HG03457 (cell line): ENCODE measurements at regions not wholly inside any gene's neighbourhood (a gene's known extent, or its start where the extent isn't known, plus 50 kb on each side); places are given as distances from the start of the nearest gene placed in this dataset.
"Not testable (repeated sequence)": the region's sequence is repeated elsewhere in the genome, so short reads cannot be mapped to it uniquely, and the experiment has no call there.

ENCODE experiments used
- ATAC-seq: cut with Tn5 transposase; IDR thresholded peaks from one replicate; pipeline ENCODE4 v1.9.1; 2021; ENCODE audit warnings: moderate number of reproducible peaks; ENCODE audit not compliant: unreplicated experiment

DNA sequence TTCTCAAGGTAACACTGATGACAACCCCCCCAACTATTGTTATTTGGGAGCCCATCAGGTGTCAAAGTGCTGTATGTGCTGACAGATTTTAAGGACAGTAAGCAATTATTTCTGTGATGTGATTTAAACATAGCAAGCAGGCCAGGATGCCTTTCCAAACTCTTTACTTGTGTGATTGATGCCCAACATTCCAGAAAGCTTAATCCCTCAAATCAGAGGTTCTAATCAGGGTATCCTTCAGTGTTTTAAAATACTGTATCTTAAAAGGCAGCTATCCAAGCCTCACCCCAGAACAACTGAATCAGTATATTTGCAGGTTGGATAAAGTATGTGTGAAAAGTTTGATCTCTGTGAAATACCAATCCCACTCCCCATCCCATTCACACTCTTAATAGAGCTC, 119.7 kb downstream of the GASK1B start:
- ATAC-seq = no peak

DNA sequence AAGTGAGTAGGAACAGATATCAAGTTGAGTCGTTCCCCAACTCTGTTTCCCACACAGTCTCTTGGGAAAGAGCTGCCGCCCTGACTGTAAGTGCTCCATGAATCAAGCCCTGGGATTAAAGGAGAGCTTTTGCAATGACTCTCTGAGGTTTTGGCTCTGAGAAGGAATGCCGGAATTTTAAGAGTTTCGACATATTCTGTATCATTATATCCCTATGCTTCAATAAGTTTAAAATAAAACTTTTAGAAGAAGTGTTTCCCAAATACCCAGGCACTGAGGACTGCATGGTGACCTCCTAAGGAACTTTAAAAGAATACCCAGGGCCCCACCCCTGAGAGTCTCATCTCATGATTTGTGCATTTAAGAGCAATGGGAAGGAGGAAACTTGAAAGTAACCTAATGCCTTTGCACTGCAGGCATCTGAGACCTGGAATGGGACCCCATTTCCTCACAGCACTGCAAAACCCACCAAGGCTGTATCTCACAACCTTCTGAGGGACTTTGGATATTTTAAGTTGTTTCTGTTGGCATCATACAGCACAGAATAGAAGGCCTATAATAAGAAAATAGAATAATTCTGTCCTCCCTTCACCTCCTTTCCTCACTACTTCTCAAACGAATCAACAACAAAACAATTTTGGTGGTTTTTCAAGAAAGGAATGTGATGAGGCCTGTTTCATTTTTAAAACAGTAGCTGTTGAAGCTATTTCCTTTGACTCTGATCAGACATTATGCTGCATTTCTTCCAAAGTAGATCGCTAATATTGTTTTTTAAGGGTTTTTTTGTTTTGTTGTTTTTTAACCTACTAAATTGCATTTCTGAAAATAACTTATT, 121.2 kb downstream of the GASK1B start:
- ATAC-seq = no peak

DNA sequence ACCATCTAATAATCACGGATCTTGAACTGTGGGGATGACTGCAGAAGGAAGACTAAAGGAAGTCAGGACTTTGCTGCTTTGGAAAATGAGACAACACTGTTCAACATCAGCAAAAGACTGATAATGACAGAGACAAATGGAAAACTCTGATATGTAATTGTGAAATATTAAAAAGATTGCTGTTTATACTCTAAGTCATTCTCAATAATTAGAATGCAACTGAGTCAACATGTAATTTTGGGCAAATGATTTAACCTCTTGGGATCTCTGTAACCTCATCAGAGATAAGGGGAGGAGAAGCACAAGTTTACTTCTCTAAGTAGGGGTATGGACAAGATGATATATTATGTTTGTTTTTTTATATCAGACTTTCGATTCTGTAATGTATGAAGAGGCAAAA, 121.9 kb downstream of the GASK1B start:
- ATAC-seq = no peak

DNA sequence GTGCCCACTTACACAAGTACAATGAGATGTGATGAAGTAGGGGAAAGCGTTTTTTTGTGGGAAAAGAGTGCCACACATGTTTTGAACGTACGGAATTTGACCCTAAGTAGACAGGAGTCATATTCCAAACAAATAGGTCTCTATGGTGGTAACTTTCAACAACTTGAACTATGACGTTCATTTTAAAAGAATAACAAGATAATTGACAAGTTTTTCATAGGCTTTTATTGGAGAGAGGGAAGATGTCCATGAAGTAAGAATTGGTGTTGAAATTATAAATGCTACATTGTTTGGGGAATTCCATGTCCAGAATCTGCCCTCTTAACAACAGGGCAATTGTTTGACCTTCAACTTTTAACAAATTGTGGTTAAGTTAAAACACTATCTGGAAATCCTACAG, 126.5 kb downstream of the GASK1B start:
- ATAC-seq = no peak

DNA sequence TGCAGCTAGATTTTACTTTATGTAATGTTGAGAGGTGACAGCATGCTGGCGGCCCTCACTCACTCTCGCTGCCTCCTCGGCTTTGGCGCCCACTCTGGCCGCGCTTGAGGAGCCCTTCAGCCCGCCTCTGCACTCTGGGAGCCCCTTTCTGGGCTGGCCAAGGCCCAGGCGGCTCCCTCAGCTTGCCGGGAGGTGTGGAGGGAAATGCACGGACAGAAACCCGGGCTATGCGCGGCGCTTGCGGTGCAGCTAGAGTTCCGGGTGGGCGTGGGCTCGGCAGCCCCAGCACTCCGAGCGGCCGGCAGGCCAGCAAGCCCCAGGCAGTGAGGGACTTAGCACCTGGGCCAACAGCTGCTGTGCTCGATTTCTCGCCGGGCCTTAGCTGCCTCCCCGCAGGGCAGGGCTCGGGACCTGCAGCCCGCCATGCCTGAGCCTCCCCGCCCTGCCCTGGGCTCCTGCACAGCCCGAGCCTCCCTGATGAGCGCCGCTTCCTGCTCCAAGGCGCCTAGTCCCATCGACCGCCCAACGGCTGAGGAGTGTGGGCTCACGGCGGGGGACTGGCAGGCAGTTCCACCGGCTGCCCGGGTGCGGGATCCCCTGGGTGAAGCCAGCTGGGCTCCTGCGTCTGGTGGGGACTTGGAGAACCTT, 128.7 kb downstream of the GASK1B start:
- no peak for ATAC-seq

DNA sequence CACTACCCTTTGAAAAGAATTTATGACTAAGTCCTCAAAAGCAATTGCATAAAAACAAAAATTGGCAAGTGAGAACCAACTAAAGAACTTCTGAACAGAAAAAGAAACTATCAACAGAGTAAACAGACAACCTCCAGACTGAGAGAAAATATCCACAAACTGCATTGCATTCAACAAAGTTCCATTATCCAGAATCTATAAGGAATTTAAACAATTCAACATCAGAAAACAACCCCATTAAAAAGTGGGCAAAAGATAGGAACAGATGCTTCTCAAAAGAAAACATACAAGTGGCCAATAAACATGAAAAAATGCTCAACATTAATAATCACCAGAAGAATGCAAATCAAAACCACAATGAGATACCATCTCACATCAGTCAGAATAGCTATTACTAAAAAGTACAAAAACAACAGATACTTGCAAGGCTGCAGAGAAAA, 130.2 kb downstream of the GASK1B start:
- no peak for ATAC-seq

DNA sequence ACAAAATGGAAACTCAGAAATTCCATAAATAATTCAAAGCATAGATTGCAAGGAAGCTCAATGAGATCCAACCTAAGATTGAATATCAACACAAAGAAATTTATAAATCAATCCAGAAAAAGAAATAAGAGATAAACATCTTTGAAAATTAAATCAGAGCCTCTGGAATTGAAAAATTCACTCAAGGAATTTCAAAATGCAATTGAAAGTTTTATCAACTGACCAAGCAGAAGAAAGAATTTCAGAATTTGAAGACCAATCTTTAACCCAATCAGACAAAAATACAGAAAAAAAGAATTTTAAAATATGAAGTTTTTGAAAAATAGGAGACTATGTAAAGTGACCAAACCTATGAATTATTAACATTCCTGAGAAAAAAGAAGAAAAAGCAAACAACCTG, 134.1 kb downstream of the GASK1B start:
- ATAC-seq = no peak

DNA sequence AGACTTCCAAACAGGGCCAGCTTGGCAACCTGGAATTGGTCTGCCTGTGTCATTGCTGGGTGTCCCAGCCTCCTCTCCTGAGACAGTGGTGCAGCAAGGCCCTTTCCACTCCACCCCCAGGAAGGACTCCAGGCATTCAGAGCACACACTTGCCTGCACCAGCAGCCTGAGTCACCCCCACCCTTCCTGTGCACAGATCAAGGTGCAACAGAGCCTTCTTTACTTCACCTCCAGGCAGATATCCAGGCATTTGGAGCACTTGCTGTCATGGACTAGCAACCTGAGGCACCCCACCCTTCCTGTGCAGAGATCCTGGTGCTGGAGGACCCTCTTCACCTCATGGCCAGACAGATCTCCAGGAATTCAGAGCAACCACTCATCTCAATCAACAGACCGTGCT, 135.8 kb downstream of the GASK1B start:
- no peak for ATAC-seq

DNA sequence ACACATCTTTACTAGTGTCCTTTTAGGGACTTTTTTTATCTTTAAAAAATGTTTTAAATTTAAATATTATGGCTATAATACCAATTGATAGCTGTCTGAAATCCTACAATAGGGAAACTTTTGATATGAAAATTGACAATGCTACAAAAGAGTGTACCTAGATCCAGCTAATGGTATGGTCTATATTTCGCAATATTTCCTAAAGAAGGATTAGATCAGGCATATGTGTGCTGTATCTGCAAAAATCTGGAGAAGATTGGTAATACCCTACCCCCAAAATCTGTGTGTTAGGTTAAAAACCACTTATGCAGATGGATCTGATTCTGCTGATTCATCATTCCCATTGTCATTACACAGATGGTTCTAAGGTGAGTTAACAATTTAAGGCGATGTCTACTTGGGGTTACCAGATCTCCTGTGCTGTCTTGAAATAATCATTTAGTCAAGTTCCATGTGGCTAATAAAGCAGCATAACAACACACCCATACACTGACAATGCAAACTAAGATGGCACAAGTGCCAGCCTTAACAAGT, 137.1 kb downstream of the GASK1B start:
- ATAC-seq = no peak

DNA sequence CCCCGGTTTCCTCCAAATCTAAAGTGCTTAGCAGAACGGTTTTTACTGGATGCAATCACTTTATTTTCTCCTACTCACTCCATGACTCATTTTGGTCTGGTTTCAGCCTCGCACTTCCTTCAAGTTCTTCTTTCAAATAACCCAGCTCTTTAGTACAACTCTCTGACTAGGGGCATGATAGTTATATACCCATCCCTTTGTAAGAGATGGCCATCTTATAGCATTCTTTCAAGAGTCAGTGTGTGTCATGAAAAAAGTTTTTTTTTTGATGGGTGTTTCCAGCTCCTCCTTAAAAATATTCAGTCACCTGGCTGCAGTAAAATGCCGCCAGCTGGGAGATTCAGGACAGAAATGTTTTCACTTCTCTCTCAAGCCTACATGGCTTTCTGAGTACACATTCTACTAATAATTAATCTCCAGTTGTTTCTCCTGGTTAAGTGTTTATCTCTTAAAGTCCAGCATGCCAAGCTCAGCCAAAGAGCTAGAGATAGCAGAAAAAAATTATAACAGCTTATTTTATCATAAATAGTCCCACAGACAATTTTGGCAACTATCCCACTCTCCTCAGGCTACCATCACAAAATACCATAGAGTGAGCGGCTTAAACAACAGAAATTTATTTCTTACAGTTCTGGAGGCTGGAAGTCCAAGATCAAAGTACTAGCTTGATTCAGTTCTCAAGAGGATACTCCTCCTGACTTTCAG, 139.3 kb downstream of the GASK1B start:
- ATAC-seq = no peak

DNA sequence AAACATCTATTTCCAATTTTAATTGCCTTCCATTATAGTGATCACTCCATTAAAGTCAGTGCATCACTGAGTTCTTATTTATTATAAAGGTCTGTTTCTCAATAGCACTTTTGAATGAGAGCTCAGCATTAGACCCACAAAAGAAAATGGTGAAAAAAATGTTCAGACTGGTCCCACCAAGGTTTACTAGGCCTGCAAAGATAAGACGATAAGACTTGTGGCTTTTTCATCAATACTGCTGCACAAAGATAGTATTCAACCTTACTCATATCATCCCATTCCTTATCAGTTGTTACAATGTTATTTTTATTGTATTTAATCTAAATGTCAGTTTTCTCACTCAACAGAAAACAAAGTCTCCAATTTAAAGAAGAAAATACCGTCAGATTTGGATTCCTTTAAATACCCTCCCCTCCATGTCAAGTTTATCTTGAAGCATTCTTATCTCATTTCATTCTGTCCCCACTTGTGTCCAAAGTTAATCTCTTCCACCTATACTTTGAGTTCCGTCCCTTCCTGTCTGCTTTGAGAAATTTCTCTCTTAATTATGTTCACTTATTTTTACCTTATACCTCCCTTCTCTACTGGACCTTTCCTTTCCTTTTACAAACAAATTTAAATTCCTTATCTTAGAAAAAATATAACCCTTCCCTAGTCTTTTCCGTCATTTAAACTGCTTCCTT, 140.0 kb downstream of the GASK1B start:
- no peak for ATAC-seq

DNA sequence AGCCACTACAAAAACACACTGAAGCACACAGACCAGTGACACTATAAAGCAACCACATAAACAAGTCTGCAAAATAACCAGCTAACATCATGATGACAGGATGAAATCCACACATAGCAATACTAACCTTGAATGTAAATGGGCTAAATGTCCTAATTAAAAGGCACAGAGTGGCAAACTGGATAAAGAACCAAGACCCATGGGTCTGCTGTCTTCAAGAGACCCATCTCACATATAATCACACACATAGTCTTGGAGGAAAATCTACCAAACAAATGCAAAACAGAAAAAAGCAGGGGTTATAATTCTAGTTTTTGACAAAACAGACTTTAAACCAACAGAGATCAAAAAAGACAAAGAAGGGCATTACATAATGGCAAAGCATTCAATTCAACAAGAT, 144.4 kb downstream of the GASK1B start:
- not testable (repeated sequence) for ATAC-seq

DNA sequence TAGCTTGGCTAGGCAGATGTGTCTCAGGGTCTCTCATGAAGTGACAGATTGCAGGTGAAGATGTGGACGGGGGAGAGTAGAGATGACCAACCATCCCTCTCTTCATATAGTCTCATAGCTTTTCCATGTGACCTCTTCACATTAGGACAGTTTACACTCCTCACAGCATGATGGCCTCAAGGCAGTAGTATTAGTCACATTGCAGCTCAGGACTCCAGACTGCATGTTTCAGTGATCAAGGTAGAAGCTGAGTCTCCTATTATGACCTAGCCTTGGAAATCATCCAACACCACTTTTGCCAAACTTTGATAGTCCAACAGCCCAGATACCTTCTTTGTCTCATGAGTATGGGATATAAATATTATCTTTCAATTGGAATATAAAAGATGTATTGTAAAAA, 147.7 kb downstream of the GASK1B start:
- ATAC-seq = no peak

DNA sequence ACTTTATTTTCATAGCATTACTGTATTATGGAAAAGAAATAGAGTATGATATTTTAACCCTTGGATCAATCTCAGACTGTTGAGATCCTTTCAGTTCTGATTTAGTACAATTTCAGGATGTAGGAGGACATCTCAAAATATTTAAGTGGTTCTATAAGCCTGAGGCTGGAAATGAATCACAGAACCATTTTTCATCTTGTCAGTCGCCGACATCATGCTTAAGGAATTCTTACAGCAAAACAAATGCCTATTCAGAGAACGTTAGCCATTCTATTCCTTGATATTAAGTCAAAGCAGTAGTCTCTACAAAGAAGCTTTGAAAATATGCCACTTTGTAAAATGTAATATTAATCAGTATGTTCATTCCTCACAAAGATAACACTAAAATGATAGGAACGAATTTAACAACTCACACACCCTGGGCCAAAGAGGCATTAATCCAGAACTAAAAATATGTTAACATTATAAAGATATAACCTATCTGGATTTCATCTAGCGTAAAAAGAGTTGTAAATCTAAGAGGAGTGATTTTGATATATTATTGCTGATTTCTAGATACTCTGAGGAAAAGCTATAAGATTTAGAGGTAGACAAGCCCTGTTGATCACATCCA, 152.0 kb downstream of the GASK1B start:
- no peak for ATAC-seq

DNA sequence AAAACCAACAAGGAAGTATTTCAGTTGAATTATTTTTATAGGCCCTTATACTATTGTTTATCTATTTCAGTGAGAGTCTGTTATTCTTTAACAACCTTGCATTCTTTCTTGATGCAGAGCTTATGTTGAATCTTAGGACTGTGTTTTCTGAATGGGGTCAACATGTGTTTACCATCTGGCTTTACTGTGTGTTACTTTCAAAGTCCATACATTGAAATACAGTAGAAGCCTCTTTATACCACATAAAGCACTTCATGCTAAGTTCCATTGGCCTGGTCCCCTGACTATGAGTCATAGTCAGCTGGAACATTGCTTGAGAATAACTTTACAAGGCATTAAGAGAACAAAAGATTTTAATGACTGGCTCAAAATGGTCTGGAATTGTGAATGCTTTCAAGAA, 152.6 kb downstream of the GASK1B start:
- no peak for ATAC-seq

DNA sequence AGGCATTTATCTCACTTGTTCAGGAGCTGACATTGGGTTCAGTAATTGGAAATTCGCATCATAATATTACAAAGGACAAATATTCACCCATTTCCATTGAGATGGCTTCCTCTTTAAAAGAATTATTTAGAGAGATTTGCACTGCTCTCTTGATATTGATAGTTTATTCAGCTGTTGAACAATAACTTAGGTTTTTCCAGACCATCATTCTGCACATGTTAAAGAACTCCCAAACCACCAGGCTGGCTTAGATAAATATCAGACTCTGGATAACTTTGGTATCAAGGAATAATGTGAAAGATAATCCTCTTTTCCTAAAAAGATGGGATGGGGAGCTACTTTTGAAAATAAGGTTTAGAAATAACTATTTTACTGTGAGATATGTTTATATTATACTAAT, 154.0 kb downstream of the GASK1B start:
- ATAC-seq = no peak

DNA sequence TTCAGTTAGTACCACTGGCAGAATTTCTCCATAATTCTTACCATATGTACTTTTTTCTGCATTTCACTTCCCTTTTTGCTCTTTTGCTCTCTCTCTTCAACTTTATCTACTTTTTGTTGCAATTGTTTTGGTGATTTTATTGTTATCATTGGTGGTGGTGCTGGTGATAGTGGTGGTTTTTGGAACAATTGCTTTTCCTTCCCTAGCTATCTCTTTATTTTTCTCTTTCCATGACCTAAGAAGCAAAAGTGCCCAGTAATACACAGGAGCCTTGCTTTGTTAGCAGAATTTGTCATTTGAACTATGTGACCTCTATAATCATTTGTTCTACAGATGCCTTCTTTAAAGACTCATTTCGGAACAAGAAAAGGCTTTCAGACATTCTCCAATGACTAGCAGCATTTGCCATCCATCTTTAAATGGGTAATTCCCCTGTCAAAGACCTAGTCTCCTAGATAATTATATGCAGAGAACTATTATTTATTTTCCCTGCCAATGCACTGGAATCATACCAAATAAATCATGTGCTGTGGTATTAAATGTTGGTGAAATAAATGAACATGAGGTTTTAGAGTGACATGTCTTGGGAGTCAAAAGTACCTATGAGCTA, 154.5 kb downstream of the GASK1B start:
- ATAC-seq = no peak

DNA sequence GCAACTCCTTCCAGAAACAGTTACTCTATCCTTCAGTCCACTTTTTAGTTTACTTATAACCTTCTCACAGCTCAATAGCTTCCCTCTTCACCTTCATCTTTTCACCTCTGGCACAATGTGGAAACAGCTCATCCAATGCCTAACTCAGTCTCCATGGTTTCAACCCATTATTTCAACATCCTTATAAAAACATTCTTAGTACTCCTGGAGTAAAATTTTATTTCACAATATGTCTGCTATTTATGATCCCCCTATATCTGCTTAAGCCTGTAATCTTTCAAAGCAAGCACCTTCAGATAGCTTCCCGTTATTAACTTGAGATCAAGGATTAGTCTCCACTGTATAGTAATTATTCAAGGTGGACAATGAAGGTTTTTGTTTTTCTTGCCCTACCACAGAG, 156.3 kb downstream of the GASK1B start:
- no peak for ATAC-seq

DNA sequence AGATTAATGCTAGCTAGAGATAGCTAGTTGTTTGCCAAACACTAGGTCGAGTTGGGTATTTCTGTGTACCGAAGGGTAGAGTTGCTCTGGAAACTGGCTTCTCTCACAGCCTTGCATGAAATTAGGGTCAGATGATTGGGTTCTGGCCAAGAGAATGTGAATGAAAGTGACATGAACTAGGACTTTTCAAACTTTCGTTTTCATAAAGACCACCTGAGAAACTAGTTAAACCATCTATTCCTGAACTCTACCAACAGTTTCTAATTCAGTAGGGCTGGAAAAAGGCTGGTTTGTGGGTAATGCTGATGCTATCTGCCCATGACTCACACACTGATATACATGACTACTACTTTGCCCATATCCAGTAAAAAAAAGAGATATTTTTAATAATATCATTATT, 157.6 kb downstream of the GASK1B start:
- ATAC-seq = no peak

DNA sequence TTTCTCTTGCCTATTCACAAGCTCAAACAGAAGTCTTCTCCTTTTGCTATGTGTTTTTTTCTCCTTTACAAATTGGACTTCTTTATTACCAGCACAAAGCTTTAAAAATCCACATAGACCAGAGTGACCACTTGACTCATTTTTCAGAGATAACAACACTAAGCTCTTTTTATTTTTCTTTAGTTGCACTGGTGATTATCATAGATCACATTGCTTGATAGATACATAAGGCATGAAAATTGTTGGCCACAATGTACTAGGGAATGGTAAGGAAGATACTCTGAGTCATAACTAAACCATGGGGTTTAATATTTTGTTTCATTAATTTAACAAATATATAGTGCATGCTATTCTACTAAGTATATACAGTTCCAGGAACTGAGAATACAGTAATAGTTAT, 159.0 kb downstream of the GASK1B start:
- ATAC-seq = no peak
